ENCODE measurements at regions not wholly inside any gene's neighbourhood (a gene's known extent, or its start where the extent isn't known, plus 50 kb on each side); places are given as distances from the start of the nearest gene placed in this dataset.
A peak's percentile ranks its signal among the peaks of the same experiment; 100 is the strongest.

DNA sequence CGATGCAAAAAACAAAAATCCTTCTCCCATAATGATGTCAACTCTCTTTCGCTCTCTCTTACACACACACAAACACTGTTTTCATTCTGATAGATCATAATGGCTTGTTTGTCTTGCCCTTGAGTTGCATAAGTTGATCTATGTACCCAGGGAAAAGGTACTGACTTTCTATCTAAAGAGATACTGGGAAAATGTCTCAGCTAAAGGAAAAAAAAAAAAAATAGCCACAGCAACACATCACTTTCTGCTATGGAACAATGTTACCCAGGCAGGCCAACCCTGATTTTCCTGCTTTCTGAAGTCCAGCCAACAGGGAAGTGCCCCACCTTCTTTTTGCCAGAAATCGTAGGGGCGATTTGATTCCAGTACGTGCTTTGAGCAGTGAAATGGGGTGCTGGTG is 212.6 kb upstream of the ACTBL2 start:
- TF ChIP-seq NR2F2 (IDR thresholded peaks at IDR 0.05) (no peak), RAD21 (IDR thresholded peaks at IDR 0.05) (peak; percentile 41 to 46), TAF1 (conservative IDR thresholded peaks at IDR 0.05) (no peak)
- TF ChIP-seq, protein P1, sequence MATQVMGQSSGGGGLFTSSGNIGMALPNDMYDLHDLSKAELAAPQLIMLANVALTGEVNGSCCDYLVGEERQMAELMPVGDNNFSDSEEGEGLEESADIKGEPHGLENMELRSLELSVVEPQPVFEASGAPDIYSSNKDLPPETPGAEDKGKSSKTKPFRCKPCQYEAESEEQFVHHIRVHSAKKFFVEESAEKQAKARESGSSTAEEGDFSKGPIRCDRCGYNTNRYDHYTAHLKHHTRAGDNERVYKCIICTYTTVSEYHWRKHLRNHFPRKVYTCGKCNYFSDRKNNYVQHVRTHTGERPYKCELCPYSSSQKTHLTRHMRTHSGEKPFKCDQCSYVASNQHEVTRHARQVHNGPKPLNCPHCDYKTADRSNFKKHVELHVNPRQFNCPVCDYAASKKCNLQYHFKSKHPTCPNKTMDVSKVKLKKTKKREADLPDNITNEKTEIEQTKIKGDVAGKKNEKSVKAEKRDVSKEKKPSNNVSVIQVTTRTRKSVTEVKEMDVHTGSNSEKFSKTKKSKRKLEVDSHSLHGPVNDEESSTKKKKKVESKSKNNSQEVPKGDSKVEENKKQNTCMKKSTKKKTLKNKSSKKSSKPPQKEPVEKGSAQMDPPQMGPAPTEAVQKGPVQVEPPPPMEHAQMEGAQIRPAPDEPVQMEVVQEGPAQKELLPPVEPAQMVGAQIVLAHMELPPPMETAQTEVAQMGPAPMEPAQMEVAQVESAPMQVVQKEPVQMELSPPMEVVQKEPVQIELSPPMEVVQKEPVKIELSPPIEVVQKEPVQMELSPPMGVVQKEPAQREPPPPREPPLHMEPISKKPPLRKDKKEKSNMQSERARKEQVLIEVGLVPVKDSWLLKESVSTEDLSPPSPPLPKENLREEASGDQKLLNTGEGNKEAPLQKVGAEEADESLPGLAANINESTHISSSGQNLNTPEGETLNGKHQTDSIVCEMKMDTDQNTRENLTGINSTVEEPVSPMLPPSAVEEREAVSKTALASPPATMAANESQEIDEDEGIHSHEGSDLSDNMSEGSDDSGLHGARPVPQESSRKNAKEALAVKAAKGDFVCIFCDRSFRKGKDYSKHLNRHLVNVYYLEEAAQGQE (IDR thresholded peaks at IDR 0.05) = peak; percentile 81
- TF ChIP-seq, protein P2, sequence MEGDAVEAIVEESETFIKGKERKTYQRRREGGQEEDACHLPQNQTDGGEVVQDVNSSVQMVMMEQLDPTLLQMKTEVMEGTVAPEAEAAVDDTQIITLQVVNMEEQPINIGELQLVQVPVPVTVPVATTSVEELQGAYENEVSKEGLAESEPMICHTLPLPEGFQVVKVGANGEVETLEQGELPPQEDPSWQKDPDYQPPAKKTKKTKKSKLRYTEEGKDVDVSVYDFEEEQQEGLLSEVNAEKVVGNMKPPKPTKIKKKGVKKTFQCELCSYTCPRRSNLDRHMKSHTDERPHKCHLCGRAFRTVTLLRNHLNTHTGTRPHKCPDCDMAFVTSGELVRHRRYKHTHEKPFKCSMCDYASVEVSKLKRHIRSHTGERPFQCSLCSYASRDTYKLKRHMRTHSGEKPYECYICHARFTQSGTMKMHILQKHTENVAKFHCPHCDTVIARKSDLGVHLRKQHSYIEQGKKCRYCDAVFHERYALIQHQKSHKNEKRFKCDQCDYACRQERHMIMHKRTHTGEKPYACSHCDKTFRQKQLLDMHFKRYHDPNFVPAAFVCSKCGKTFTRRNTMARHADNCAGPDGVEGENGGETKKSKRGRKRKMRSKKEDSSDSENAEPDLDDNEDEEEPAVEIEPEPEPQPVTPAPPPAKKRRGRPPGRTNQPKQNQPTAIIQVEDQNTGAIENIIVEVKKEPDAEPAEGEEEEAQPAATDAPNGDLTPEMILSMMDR (IDR thresholded peaks at IDR 0.05; ENCODE audit: low read depth, low read length, missing input control) = no peak

All from liver (tissue), 3 donors.